Caki2 (cell line): ENCODE measurements at regions not wholly inside any gene's neighbourhood (a gene's known extent, or its start where the extent isn't known, plus 50 kb on each side); places are given as distances from the start of the nearest gene placed in this dataset.
A peak's percentile ranks its signal among the peaks of the same experiment; 100 is the strongest.
"Not testable (repeated sequence)": the region's sequence is repeated elsewhere in the genome, so short reads cannot be mapped to it uniquely, and the experiment has no call there.

Experiments used
- DNase-seq: peaks from one replicate; pipeline ENCODE4 v3.0.0-alpha.2; 2015; ENCODE audit warnings: low read depth
- in situ Hi-C: cut with HindIII; loops from 2 replicates; pipeline ENCODE4 v1.10.0; 2016; ENCODE audit warnings: low sequenced_read_pairs, low pct_unique_long_range_greater_than_20kb, mixed read lengths

GRCh38 chr2:222760301-222760897 is 88.9 kb downstream of the MOGAT1 start:
- in situ Hi-C loops = no loop called here

GRCh38 chr2:222761888-222762287 is 90.4 kb downstream of the MOGAT1 start:
- no peak for DNase-seq
- in situ Hi-C loops = no loop called here

More at GRCh38 chr2:222760301-222760897, 88.9 kb downstream of the MOGAT1 start:
- DNase-seq = no peak

- in situ Hi-C loops = no loop called here
- no peak for DNase-seq
Measured at GRCh38 chr2:222762342-222762741, 90.9 kb downstream of the MOGAT1 start.

- DNase-seq, in situ Hi-C loops: not testable (repeated sequence)
Measured at GRCh38 chr2:222765883-222766282, 94.4 kb downstream of the MOGAT1 start.

GRCh38 chr2:222768019-222768418 is 92.8 kb upstream of the ACSL3 start:
- DNase-seq, in situ Hi-C loops: not testable (repeated sequence)

GRCh38 chr2:222769446-222769845 is 91.4 kb upstream of the ACSL3 start:
- in situ Hi-C loops = no loop called here
- DNase-seq = no peak

- in situ Hi-C loops = no loop called here
- DNase-seq = no peak
Measured at GRCh38 chr2:222769941-222770340, 90.9 kb upstream of the ACSL3 start.

- no peak for DNase-seq
- in situ Hi-C loops = no loop called here
Measured at GRCh38 chr2:222771832-222772231, 89.0 kb upstream of the ACSL3 start.

GRCh38 chr2:222774941-222775340 is 85.9 kb upstream of the ACSL3 start:
- DNase-seq = peak; percentile 60
- in situ Hi-C loops = no loop called here

- DNase-seq = no peak
- in situ Hi-C loops = no loop called here
Measured at GRCh38 chr2:222776792-222777191, 84.0 kb upstream of the ACSL3 start.

GRCh38 chr2:222778400-222778799 is 82.4 kb upstream of the ACSL3 start:
- in situ Hi-C loops = no loop called here

GRCh38 chr2:222779145-222779832 is 81.5 kb upstream of the ACSL3 start:
- in situ Hi-C loops = no loop called here
- DNase-seq = no peak

More at GRCh38 chr2:222778400-222778799, 82.4 kb upstream of the ACSL3 start:
- no peak for DNase-seq

GRCh38 chr2:222780051-222780450 is 80.8 kb upstream of the ACSL3 start:
- in situ Hi-C loops = no loop called here
- DNase-seq = no peak

GRCh38 chr2:222782201-222782730 is 78.6 kb upstream of the ACSL3 start:
- in situ Hi-C loops = no loop called here
- DNase-seq = no peak

GRCh38 chr2:222783592-222783991 is 77.2 kb upstream of the ACSL3 start:
- DNase-seq = no peak
- in situ Hi-C loops = no loop called here

- in situ Hi-C loops = no loop called here
Measured at GRCh38 chr2:222790932-222791331, 69.9 kb upstream of the ACSL3 start.

GRCh38 chr2:222792001-222792611 is 68.7 kb upstream of the ACSL3 start:
- no peak for DNase-seq
- in situ Hi-C loops = no loop called here

More at GRCh38 chr2:222790932-222791331, 69.9 kb upstream of the ACSL3 start:
- DNase-seq = no peak

GRCh38 chr2:222794585-222795449 is 66.0 kb upstream of the ACSL3 start:
- DNase-seq = no peak
- in situ Hi-C loops = no loop called here
